ENCODE measurements at regions not wholly inside any gene's neighbourhood (a gene's known extent, or its start where the extent isn't known, plus 50 kb on each side); places are given as distances from the start of the nearest gene placed in this dataset.

DNA sequence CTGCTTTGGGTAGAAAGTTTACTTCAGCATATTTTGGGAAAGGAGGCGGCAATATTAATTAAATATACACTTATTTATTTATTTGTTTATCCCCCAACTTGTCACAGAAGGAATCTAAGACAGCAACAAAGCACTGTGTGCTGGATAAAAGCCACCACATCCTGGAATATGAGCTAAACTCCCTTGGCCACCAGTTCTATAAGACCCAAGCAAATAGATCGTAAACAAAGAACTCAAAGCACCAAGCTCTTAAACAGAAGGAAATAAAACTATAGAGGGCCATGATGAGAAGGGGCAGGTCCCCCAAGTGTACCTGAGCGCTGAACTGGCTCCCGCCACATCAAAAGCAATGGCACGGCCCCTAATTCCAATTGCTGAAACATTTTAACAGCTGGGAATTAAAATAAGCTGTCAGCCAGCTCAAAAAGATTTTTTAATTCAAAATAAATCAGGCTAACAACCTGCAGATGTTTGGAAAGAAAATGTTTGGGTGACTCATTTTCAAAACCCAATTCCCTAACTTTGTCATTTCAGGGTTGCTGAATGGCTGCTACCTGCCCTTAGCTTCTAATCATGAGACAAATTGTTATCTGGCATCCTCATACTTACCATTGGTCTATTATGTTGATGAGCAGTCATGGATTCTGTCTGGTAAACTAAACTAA lies 127.1 kb downstream of the SLC30A10 start:
- DNase-seq (ENCODE audit: low read depth in 2 of 2), result no peak

DNA sequence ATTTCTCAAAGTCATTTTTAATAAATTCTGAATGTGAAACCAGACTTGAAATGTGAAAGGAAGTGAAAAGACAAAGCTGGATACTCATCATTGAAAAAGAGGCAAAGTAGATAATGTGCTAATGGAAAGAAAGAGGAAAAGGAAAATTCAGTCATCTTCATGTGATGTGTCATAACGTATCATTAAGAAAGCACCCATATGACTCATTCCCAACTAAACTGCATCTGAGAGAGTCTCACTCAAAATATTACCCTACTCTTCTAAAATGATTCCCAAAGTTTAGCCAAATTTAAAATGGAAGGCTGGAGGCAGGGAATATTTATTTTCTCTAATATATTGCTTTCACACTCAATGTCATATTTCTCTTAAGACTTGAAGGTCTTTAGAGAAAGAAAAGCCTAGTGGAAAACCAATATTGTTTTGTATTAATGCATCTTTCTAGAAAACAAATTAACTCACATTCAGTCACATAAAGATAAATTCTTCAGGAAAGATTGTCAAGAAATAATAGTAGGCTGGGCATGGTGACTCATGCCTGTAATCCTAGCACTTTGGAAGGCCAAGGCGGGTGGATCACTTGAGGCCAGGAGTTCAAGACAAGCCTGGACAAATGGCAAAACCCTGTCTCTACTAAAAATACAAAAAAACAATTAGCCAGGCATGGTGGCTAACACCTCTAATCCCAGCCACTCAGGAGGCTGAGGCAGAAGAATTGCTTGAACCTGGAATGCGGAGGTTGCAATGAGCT lies 129.9 kb downstream of the SLC30A10 start:
- no peak for DNase-seq (ENCODE audit: low read depth in 2 of 2)

DNA sequence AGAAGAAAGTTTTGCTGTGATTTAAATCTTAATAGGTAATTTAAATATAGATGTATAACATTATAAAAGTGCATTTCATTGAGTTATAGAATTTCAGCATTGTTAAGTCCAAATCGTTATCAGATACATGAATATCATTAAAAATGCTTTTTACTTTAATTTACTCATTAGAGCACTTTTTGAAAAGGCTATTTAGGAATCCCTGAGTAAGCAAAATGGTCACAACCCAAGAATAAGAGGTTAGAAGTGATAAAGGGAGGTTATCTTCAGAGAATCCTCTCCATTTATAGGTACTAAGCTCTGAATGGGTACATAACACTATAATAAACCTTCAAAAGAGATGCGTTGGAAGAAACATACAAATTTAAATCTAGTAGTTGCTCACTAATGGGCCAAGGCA lies 130.7 kb downstream of the SLC30A10 start:
- no peak for DNase-seq (ENCODE audit: low read depth in 2 of 2)

DNA sequence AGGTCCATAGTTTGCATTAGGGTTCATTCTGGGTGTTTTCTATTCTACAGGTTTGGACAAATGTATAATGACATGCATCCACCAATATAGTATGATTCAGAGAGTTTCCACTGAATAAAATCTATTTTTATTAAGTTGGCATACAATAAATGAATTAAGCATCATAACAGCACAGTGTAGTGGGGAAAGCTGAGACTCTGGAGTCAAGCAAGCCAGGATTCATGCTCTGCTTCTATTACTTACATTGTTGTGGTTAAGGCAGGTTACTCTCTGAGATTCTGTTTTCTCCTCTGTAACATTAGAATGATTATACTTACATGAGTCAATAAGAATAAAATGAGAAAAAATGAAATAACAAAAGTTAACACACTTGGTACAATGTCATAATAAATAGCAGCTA lies 131.3 kb downstream of the SLC30A10 start:
- DNase-seq (ENCODE audit: low read depth in 2 of 2), result no peak

DNA sequence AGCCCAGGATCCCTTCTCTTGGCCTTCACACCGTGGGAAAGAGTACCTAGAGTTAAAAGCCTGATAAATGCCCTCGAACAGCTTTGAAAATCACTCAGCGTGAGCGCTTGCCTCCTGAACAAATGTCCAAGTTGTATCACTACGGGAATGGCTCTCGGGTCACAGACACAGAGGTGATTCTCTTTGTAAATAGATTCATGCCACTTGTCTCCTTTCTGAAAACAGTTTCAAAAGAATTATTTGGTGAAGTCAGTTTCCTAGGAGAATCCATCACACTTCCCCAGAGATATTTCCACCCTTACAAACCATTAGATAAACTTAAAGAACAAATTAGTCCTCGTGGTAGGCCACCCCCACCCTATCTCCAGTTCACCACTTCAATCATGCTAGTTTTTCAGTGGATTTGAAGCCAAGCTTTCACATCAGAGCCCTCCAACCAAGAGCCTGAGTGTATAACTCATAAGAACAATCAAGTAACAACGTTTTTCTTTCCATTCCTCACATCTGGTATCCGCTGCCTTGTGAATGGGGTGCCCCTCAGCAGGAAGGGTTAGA lies 132.9 kb downstream of the SLC30A10 start:
- DNase-seq (ENCODE audit: low read depth in 2 of 2), result no peak

DNA sequence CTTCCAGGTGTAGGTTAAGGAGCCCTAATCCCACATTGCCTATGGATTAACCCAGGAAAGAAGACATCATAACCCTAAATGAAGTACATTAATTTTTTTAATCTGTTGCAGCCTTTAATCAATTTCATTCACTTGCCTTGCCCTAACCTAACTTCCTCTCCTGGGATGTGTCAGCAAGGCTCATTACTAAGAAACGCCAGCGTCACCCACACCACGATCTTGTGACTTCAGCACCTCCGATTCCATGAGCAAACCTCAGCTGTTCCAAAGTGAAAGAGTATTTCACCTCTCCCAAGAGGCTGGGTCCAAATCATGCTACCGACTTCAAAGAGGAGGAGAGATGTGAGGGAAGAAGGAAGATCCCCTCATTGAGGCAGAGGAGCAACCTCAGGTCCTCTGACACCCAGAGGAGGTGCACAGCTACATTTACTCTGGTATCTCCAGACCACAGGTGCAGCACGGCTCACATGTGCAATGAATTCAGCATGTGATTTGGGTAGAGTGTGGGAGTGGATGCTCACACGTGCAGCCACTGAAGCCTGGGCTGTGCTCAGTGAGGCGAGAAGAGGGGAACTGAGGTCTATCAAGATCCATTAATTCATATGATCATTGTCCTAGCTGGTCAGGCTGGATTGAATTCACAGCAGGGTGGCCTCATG lies 134.1 kb downstream of the SLC30A10 start:
- no peak for DNase-seq (ENCODE audit: low read depth in 2 of 2)

DNA sequence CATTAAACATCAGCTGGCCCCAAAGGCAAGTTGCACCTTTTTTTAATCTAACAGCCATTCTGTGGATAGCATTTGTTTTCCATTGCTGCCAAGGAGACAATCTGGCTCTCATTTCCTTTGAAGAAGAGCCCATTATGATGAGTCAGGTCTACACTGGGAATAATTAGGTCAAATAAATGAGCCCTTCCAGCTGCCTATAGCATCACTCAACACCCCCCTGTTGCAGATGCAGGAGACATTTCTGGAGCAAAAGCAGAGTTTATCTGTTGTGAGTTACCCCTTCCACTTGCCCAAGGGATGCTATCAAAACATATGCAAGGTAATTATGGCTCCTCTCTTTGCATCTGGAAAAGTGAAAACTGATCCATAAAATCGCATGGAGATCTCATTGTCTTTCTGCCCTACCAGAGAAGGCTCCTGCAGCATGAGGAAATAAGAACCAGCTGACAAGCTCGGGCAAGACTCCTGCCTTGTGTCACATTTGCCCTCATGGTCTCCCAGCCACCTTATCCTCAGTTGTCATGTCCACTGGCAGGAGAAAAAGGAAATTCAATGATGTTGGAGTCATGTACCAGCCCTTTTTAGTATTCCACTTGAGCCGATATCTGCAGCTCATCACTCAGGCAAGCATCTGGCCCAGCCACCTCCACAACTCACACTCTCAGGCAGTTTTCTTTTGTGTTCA lies 135.9 kb downstream of the SLC30A10 start:
- DNase-seq (ENCODE audit: low read depth in 2 of 2), result no peak

DNA sequence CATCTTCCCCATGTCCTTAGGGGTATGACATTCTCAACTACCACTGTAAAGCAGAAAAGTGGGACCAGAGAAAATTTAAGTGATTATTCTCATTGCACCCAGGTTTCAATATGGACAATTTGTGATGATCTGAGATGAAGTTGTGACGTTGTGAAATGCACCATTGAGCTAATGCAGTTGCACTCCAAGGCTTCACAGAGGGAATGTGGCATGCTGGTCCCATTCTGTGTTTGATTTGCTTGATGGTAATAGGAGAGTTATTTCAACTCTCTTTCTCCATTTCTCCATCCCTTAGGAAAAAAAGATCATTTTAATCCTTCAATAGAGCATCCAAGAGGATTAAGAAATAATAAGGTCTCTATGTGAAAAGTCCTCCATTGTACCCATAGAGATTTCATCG lies 136.6 kb downstream of the SLC30A10 start:
- no peak for DNase-seq (ENCODE audit: low read depth in 2 of 2)

DNA sequence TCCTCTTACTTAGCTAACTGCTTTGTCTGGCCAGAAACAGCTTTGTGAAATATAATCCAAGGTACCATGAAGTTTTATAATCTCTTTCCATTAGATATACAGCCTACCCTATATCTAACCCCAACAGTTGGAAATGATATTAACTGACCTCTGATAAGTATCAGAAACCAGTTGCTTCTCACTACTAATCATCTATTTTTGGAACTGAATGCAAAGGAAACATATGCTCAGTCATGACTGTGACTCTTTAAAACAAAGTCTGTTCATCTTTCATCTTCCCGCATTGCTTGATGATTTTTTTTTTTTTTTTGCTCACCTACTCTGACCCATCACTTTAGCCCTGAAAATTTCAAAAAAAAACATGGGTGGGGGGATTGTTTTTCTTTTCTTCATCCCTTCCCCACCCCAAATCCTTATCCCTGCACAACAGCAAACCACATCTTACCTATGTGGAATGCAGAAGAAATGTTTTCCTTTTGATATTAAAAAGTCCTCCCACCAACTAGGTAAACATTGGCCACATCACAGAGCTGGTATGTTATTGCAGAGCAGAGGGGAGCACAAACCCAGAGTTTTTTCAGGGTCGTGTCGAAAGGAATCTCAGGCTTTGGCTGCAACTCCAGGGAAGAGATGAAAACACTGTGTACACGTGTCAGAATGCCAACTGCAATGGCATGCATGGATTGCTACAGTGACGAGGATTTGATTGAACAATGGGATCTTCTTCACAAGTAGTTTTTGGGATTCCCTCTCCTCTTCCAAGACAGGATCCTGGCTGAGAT lies 137.3 kb downstream of the SLC30A10 start:
- no peak for DNase-seq (ENCODE audit: low read depth in 2 of 2)

DNA sequence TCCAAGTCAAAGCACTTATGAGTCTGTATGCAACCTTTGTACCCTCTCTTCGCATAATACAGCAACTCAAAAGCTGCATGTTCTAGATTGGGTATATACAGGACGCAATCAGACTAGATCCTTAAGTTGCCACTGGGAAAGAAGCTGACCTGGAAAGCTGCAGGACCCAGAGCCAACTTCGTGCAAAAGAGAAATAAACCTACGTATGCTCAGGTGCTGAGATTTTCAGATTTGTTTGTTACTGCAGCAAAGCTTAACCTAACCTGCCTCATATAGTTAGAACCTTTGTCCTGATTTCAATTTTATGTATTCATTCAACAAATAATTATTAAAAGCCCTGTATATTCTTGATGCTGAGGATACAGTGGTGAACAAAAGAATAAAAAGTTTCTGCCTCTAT lies 139.7 kb downstream of the SLC30A10 start:
- DNase-seq (ENCODE audit: low read depth in 2 of 2), result no peak

DNA sequence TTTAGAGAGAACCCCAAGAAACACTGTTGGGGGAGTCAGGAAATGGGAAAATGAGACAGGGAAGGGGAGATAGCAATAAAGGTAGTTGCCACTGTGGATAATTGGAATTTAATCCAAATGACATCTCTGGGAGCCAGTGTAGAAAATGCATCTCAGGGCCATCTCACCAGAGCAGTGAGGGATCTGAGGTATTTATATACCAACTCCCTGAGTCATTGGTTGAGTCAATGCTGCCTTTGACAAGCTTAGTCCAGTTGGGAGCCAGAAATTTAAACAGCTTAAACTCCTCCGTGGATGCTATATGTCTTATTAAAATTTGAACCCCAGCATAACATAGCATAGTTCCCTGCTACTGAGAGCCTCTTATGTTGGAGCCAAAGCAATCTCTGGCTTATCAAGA lies 140.3 kb downstream of the SLC30A10 start:
- DNase-seq (ENCODE audit: low read depth in 2 of 2), result no peak

DNA sequence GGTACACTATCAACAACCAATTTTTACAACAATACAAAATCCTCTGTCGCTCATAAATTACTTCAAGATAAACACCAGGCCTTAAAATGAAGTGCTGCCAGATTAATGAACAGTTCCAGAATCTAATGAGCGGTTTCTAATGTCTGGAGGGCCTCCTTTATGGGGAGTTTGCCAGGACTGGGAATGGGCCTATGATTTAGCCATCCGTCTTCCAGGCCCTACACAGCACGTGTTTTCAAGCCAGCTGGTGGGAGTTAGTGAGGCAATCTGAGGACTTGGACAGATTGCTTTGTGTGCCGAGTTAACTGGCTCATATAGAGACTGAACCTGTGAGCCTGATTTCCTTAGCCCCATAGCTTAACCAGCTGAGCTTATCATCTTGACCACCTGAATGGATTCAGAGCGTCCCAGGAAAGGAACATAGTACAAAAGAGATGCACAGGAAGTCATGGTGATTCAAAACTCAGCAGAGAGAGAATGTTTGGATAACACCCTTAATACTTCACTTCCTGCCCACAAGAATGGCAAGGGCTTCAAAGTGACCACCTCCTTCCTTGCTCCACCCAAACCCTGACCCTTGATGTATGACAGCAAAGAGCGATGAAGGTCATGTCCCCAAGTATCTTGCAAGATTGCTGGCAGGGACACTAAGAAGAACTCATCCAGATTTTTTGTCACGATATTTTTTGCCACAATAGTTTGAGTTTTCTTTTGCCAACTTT lies 143.5 kb downstream of the SLC30A10 start:
- DNase-seq (ENCODE audit: low read depth in 2 of 2), result no peak

DNA sequence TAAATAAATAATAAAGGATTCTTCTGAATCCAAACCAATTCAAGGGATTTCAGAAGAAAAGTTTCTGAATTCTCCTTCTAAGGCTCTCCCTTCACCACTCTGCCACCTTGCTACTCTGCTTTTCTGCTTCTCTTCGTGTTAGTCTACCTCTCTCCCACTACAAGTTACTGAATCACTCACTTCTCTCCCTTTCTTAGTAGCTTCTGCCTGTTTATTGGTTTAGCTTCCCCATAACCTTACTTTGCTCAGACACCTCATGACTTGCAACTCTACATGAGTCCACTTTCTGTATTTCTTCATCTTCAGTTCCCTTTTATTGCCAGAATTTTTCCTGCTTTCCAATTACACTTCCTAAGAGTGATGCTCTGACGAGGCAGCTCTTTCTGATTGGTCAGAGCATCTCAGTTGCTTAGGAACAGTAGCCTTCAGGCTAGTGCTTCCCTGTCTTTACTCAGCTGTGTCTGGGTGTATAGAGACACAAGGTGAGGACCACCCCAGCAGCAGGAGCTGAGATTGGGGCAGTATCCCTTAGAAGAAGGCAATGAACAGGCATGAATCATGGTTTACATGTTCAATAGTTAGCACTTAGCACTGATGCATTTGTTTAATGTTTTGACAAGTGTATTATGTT lies 144.6 kb downstream of the SLC30A10 start:
- no peak for DNase-seq (ENCODE audit: low read depth in 2 of 2)

DNA sequence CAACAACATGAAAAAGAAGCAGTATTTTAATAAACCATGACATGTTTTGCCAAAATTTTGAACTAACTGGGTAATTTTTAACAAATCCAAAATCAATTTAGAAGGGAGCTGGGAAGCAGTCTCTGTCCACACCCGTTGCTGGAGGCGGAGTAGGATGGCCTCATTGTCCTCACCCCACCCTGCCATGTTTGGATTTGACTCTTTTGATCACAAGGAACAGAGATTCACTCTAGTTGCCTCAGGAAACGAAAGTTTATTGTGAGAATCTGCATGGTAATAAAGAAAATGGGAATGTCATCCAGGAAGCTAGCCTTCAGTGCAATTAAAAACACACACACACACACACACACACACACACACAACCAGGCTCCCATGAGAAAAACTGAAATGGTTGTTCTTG lies 145.4 kb downstream of the SLC30A10 start:
- no peak for DNase-seq (ENCODE audit: low read depth in 2 of 2)

DNA sequence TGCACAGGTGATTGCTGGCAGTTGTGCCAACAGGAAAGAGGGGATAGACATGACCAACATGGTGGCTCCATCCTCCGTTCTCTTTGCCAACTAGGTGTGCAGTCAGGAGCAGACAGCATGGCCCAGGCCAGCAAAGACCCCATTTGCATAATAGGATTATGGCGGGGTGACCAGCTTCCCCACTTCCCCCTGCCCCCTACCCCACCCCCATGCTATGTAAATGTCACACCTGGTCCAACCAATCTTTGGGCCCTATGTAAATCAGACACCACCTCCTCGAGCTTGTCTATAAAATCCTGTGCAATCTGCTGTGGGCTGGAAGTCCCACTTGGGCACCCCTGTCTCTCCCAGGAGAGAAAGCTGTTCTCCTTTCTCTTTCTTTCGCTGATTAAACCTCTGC lies 146.0 kb downstream of the SLC30A10 start:
- DNase-seq (ENCODE audit: low read depth in 2 of 2), result no peak

DNA sequence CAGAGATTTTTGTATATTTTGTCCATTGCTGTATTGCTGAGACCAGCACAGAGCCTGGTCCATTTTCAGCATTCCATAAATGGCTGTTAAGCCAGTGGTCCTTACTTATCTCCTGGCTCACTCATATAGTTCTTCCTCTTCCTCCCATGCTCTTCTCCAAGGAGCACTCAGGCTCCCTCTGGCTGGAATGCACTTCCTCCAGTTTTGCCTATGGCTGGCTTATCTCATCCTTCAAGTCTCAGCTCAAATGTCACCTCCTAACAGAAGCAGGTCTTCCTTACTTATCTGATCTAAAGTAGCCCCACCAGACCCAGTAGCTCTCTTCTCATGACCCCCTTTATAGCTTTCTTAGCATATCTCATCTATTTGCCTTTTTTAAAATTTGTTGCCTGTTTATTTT lies 146.9 kb downstream of the SLC30A10 start:
- DNase-seq (ENCODE audit: low read depth in 2 of 2), result no peak

DNA sequence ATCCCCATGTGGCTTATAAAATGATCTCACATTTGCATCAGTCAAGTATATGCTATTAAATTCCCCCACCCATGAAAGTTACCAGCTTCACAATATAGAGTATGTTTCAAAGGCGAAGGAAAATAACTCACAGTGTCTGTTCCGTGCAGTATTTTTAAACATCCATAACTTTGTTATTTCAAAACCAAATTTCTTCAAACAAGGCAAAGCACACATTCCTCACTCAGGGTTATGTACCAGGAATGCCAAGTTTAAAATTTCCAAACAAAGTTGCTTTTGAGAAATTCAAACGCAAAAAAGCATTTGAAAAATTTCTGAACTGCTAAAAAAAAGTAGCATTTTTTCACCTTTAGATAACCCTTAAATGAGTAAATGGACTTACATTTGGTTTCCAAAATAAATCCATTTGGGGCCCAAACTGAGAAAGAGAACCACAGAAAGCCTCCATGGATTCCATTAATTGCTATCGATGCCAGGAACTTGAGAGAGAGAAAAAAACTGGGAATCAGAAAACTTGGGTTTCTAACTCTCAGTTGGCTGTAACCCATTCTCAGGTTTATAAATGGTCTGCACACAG lies 149.5 kb downstream of the SLC30A10 start:
- DNase-seq (ENCODE audit: low read depth in 2 of 2), result no peak

DNA sequence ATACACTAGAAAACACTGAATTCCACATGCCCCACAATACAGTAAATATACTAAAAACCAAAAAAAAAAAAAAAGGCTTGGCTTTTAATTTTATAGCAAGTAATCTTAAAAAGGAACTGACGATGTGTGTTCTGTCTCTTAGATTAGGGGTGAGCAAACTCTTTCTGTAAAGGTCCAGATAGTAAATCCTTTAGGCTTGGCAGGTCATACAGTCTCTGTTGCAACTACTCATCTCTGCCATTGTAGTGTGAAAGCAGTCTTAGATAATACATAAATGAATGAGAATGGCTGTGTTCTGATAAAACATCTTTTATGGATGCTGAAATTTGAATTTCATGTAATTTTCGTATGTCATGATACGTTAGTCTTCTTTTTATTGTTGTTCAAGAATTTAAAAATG lies 150.2 kb downstream of the SLC30A10 start:
- DNase-seq (ENCODE audit: low read depth in 2 of 2), result no peak

DNA sequence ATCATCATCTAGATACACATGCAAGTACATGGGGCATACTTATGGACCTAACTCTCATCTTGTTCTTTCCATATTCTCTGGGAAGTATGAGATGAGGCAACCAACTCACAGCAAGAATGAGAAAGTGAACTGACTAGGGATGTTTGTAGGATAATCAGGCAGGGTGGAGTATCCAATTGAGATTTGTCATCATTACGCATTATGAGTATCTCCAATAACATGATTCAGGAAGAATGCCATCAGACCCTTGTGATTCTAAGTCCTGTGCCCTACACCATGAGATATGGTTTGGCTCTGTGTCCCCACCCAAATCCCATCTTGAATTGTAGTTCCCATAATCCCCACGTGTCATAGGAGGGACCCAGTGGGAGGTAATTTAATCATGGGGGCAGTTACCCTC lies 154.0 kb downstream of the SLC30A10 start:
- DNase-seq (ENCODE audit: low read depth in 2 of 2), result no peak

DNA sequence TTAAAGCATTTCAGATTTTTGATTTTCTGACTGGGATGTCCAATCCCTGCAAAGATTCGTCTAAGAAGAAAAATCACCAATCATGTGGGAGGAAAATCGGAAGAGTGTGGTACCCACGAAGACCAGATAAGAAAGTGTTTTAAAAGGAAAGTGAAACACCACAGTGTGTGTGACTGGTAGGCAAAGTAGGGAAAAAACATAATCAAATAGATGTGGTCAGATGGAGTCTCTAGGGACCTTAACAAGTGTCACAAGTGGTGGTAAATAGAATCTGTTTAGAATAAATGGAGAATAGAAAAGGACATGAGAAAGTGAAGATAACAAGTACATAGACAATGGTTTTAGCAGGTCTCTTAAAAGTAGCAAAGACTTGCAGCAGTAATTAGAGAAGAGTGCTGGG lies 154.6 kb downstream of the SLC30A10 start:
- no peak for DNase-seq (ENCODE audit: low read depth in 2 of 2)

Measured in stimulated activated CD4-positive, alpha-beta T cell treated with anti-CD3 and anti-CD28 coated beads, Interleukin-4, amount 100 ng/mL, for 48 hours (primary cell).